SK-N-SH treated with all-trans-retinoic acid at 6 μM for 48 hours (cell line): ENCODE measurements at regions not wholly inside any gene's neighbourhood (a gene's known extent, or its start where the extent isn't known, plus 50 kb on each side); places are given as distances from the start of the nearest gene placed in this dataset.

Experiments used
- ATAC-seq: fragments of 200-7000 bp; cut with Tn5 transposase; 3 replicates; pipeline ENCODE4 v1.9.1; 2020; ENCODE audit warnings: mild to moderate bottlenecking, moderate library complexity
- ARNTL ChIP-seq: fragments of 450-650 bp; formaldehyde crosslinking; IDR thresholded peaks from 2 replicates; pipeline ENCODE4 v1.5.0; 2020; ENCODE audit warnings: low read depth, mild to moderate bottlenecking, moderate library complexity, borderline replicate concordance
- BACH2 ChIP-seq: fragments of 250-450 bp; sonication (Bioruptor Pico); IDR thresholded peaks from 2 replicates; pipeline ENCODE4 v1.9.0; 2021; ENCODE audit warnings: mild to moderate bottlenecking, borderline replicate concordance
- CSDC2 ChIP-seq: fragments of 250-450 bp; sonication (Bioruptor Pico); IDR thresholded peaks from 2 replicates; pipeline ENCODE4 v1.5.0; 2020; ENCODE audit warnings: mild to moderate bottlenecking, moderate library complexity
- ESRRG ChIP-seq: fragments of 250-450 bp; sonication (Bioruptor Pico); IDR thresholded peaks from 2 replicates; pipeline ENCODE4 v1.6.1; 2021; ENCODE audit warnings: mild to moderate bottlenecking
- GLIS3 ChIP-seq: fragments of 250-450 bp; sonication (Bioruptor Pico); IDR thresholded peaks from 2 replicates; pipeline ENCODE4 v1.5.0; 2020; ENCODE audit warnings: mild to moderate bottlenecking, moderate library complexity
- ISL1 ChIP-seq: fragments of 250-450 bp; sonication (Bioruptor Pico); IDR thresholded peaks from 2 replicates; pipeline ENCODE4 v2.1.2; 2022; ENCODE audit warnings: mild to moderate bottlenecking, moderate library complexity
- OSR1 ChIP-seq: fragments of 250-450 bp; sonication (Bioruptor Pico); IDR thresholded peaks from 2 replicates; pipeline ENCODE4 v1.8.0; 2022; ENCODE audit warnings: moderate library complexity, mild to moderate bottlenecking, inconsistent platforms
- PPARA ChIP-seq: fragments of 250-450 bp; sonication (Bioruptor Pico); IDR thresholded peaks from 2 replicates; pipeline ENCODE4 v1.5.0; 2020; ENCODE audit warnings: mild to moderate bottlenecking, borderline replicate concordance
- RARB ChIP-seq: fragments of 250-450 bp; sonication (Bioruptor Pico); IDR thresholded peaks from 2 replicates; pipeline ENCODE4 v1.8.0; 2021; ENCODE audit warnings: mild to moderate bottlenecking, moderate library complexity
- SNAI2 ChIP-seq: fragments of 250-450 bp; sonication (Bioruptor Pico); IDR thresholded peaks from 2 replicates; pipeline ENCODE4 v1.5.0; 2020; ENCODE audit warnings: mild to moderate bottlenecking, moderate library complexity
- TCF4 ChIP-seq: fragments of 250-450 bp; sonication (Bioruptor Pico); IDR thresholded peaks from 2 replicates; pipeline ENCODE4 v1.8.0; 2021; ENCODE audit warnings: mild to moderate bottlenecking, moderate library complexity, borderline replicate concordance
- ZC3H10 ChIP-seq: fragments of 250-450 bp; sonication (Bioruptor Pico); IDR thresholded peaks from 2 replicates; pipeline ENCODE4 v1.5.1; 2021; ENCODE audit warnings: mild to moderate bottlenecking, moderate library complexity
- ZFP3 ChIP-seq: fragments of 250-450 bp; sonication (Bioruptor Pico); IDR thresholded peaks from 2 replicates; pipeline ENCODE4 v1.5.0; 2020; ENCODE audit warnings: mild to moderate bottlenecking, moderate library complexity
- ZFP30 ChIP-seq: fragments of 450-650 bp; formaldehyde crosslinking; IDR thresholded peaks from 2 replicates; pipeline ENCODE4 v1.5.0; 2022; ENCODE audit warnings: mild to moderate bottlenecking, moderate library complexity
- ZNF565 ChIP-seq: fragments of 450-650 bp; formaldehyde crosslinking; conservative IDR thresholded peaks from 2 replicates; pipeline ENCODE4 v1.5.0; 2020; ENCODE audit warnings: low read depth, mild to moderate bottlenecking, moderate library complexity
- ZNF70 ChIP-seq: fragments of 450-650 bp; formaldehyde crosslinking; IDR thresholded peaks from 2 replicates; pipeline ENCODE4 v1.5.0; 2020; ENCODE audit warnings: mild to moderate bottlenecking, moderate library complexity
- ZNF8 ChIP-seq: fragments of 450-650 bp; formaldehyde crosslinking; IDR thresholded peaks from 2 replicates; pipeline ENCODE4 v1.5.0; 2020; ENCODE audit warnings: mild to moderate bottlenecking, moderate library complexity
- TF ChIP-seq, protein P1 (sequence below): fragments of 250-450 bp; sonication (Bioruptor Pico); IDR thresholded peaks from 2 replicates; pipeline ENCODE4 v1.5.1; 2021; ENCODE audit warnings: mild to moderate bottlenecking, moderate library complexity
- TF ChIP-seq, protein P2 (sequence below): fragments of 250-450 bp; sonication (Bioruptor Pico); IDR thresholded peaks from 2 replicates; pipeline ENCODE4 v1.8.0; 2020; ENCODE audit warnings: mild to moderate bottlenecking, moderate library complexity, borderline replicate concordance
- TF ChIP-seq, protein P3 (sequence below): fragments of 250-450 bp; sonication (Bioruptor Pico); IDR thresholded peaks from 2 replicates; pipeline ENCODE4 v1.8.0; 2021; ENCODE audit warnings: low read depth, mild to moderate bottlenecking, moderate library complexity, borderline replicate concordance
- TF ChIP-seq, protein P4 (sequence below): fragments of 250-450 bp; sonication (Bioruptor Pico); IDR thresholded peaks from 2 replicates; pipeline ENCODE4 v1.5.1; 2020; ENCODE audit warnings: low read depth, mild to moderate bottlenecking, moderate library complexity

DNA sequence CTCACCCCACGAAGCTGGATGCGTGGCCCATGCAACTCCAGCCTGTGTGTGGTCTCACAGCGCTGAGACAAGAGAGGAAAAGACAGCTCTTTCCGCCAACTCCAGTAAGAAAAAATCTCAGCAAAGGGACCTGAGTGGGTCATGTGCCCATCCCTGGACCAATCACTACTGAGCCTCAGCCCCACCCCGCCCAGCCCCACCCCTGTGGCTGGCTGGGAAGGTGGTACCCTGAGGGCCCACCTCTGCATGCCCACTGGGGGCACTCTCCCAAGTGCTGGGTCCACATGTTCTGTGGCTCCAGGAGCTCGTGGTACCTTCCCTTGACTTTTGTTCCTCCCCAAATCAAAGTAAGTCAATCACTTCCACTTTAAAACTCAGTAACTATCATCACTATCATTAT is 105.1 kb upstream of the SMIM23 start:
- no peak for ATAC-seq
- TF ChIP-seq PPARA (CRISPR knock-in tag) (no peak), ZFP3 (CRISPR knock-in tag) (no peak), ZNF8 (no peak), ISL1 (CRISPR knock-in tag) (no peak), RARB (CRISPR knock-in tag) (no peak), ARNTL (CRISPR knock-in tag) (no peak), ZC3H10 (CRISPR knock-in tag) (no peak), ZNF70 (no peak), OSR1 (CRISPR knock-in tag) (no peak), TCF4 (CRISPR knock-in tag) (no peak), CSDC2 (CRISPR knock-in tag) (no peak), SNAI2 (CRISPR knock-in tag) (no peak)
- TF ChIP-seq, protein P1, sequence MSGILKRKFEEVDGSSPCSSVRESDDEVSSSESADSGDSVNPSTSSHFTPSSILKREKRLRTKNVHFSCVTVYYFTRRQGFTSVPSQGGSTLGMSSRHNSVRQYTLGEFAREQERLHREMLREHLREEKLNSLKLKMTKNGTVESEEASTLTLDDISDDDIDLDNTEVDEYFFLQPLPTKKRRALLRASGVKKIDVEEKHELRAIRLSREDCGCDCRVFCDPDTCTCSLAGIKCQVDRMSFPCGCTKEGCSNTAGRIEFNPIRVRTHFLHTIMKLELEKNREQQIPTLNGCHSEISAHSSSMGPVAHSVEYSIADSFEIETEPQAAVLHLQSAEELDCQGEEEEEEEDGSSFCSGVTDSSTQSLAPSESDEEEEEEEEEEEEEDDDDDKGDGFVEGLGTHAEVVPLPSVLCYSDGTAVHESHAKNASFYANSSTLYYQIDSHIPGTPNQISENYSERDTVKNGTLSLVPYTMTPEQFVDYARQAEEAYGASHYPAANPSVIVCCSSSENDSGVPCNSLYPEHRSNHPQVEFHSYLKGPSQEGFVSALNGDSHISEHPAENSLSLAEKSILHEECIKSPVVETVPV (CRISPR knock-in tag), result no peak
- TF ChIP-seq, protein P2, sequence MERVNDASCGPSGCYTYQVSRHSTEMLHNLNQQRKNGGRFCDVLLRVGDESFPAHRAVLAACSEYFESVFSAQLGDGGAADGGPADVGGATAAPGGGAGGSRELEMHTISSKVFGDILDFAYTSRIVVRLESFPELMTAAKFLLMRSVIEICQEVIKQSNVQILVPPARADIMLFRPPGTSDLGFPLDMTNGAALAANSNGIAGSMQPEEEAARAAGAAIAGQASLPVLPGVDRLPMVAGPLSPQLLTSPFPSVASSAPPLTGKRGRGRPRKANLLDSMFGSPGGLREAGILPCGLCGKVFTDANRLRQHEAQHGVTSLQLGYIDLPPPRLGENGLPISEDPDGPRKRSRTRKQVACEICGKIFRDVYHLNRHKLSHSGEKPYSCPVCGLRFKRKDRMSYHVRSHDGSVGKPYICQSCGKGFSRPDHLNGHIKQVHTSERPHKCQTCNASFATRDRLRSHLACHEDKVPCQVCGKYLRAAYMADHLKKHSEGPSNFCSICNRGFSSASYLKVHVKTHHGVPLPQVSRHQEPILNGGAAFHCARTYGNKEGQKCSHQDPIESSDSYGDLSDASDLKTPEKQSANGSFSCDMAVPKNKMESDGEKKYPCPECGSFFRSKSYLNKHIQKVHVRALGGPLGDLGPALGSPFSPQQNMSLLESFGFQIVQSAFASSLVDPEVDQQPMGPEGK (CRISPR knock-in tag), result no peak
- TF ChIP-seq, protein P3, sequence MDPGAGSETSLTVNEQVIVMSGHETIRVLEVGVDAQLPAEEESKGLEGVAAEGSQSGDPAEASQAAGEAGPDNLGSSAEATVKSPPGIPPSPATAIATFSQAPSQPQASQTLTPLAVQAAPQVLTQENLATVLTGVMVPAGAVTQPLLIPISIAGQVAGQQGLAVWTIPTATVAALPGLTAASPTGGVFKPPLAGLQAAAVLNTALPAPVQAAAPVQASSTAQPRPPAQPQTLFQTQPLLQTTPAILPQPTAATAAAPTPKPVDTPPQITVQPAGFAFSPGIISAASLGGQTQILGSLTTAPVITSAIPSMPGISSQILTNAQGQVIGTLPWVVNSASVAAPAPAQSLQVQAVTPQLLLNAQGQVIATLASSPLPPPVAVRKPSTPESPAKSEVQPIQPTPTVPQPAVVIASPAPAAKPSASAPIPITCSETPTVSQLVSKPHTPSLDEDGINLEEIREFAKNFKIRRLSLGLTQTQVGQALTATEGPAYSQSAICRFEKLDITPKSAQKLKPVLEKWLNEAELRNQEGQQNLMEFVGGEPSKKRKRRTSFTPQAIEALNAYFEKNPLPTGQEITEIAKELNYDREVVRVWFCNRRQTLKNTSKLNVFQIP, result no peak

DNA sequence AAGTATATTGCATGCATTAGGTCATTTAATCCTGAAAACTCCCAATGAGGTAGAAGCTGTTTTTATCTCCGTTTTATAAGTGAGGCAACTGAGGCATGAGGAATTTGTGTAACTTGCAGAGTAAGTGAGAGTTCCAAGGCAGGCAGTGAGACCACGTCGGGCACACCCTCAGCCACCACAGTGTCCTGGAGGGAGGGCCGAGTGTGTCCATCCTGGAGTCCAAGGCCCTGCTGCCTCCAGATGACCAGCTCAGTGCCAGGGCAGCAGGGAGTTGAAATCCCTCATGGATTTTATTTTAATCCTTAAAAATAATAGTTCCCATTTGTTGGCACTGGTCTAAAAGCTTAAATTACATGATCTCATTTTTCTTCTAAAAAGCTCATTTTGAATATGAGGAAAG is 104.6 kb upstream of the SMIM23 start:
- ATAC-seq, result no peak
- no peak for TF ChIP-seq ZNF70
- TF ChIP-seq ARNTL (CRISPR knock-in tag), result no peak
- no peak for TF ChIP-seq CSDC2 (CRISPR knock-in tag)
- TF ChIP-seq, protein P2 (CRISPR knock-in tag), result no peak
- TF ChIP-seq, protein P3, result no peak
- TF ChIP-seq ISL1 (CRISPR knock-in tag), result no peak
- TF ChIP-seq TCF4 (CRISPR knock-in tag), result no peak
- TF ChIP-seq ZC3H10 (CRISPR knock-in tag), result no peak

DNA sequence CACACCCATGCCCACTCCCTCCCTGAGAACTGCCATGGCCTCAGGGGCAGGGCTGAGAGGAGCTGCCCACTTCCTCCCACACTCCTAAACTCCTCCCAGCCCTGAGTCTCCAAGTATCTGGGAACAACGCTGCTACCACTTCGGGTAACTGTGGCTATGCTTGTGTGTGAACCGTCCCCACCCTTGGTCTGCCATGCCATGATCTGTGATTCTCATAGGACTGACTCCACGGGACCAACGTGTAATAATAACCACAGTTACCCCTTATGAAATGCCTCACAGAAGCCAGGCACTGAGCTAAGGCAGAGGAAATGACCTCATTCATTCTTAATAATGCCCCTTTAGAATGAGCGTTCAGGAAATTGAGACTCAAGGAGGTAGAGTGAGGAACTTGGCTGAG is 103.9 kb upstream of the SMIM23 start:
- ATAC-seq, result no peak
- TF ChIP-seq ARNTL (CRISPR knock-in tag) (no peak), RARB (CRISPR knock-in tag) (no peak), ZNF8 (no peak), ZFP30 (CRISPR knock-in tag) (no peak), ISL1 (CRISPR knock-in tag) (no peak)
- TF ChIP-seq, protein P3, result no peak

DNA sequence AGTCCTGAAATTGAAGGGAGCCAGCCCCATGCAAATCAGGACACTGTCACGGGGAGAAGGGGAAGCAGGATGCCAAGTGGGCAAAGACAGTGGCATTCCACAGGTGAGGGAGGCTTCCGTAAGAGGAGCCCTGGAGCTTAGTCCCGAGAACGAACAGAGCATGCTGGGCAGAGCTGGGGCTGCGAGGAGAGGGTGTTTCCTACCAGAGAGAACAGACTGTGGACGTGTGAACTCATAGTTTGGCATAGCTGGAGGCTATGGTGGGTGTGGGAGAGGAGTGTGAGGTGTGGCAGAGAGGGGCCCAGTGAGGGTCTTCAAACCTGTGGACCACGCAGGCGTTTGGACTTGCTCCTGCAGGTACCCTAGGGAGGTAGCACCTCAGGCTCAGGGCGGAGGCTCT is 102.8 kb upstream of the SMIM23 start:
- no peak for ATAC-seq
- TF ChIP-seq, protein P1 (CRISPR knock-in tag), result no peak
- TF ChIP-seq, protein P4, sequence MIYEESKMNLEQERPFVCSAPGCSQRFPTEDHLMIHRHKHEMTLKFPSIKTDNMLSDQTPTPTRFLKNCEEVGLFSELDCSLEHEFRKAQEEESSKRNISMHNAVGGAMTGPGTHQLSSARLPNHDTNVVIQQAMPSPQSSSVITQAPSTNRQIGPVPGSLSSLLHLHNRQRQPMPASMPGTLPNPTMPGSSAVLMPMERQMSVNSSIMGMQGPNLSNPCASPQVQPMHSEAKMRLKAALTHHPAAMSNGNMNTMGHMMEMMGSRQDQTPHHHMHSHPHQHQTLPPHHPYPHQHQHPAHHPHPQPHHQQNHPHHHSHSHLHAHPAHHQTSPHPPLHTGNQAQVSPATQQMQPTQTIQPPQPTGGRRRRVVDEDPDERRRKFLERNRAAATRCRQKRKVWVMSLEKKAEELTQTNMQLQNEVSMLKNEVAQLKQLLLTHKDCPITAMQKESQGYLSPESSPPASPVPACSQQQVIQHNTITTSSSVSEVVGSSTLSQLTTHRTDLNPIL (CRISPR knock-in tag), result no peak
- no peak for TF ChIP-seq GLIS3
- no peak for TF ChIP-seq TCF4 (CRISPR knock-in tag)
- no peak for TF ChIP-seq BACH2
- no peak for TF ChIP-seq PPARA (CRISPR knock-in tag)
- TF ChIP-seq OSR1 (CRISPR knock-in tag), result no peak
- TF ChIP-seq ZNF8, result no peak
- no peak for TF ChIP-seq ESRRG (CRISPR knock-in tag)
- TF ChIP-seq ZNF565 (CRISPR knock-in tag), result no peak
- no peak for TF ChIP-seq ZFP30 (CRISPR knock-in tag)
- TF ChIP-seq ISL1 (CRISPR knock-in tag), result no peak
- no peak for TF ChIP-seq ARNTL (CRISPR knock-in tag)
